GM19455 (cell line): ENCODE measurements at regions not wholly inside any gene's neighbourhood (a gene's known extent, or its start where the extent isn't known, plus 50 kb on each side); places are given as distances from the start of the nearest gene placed in this dataset.
"Not testable (repeated sequence)": the region's sequence is repeated elsewhere in the genome, so short reads cannot be mapped to it uniquely, and the experiment has no call there.

Source experiments
- ATAC-seq: cut with Tn5 transposase; IDR thresholded peaks from one replicate; pipeline ENCODE4 v1.9.1; 2021; ENCODE audit not compliant: unreplicated experiment

DNA sequence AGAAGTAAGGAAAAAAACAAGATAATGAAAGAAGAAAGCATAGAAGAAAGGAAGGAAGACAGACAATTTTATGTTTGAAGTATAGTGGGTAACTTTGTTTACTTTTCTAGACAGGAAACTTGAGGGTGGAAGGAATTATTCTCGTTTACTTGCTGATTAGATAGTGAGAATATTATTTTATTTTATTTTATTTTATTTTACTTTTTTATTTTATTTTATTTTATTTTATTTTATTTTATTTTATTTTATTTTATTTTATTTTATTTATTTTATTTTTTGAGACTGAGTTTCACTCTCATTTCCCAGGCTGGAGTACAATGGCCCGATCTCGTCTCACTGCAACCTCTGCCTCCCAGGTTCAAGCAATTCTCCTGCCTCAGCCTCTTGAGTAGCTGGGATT is 623.1 kb upstream of the COX7C start:
- ATAC-seq = not testable (repeated sequence)

GRCh38 chr5:85998656-85999055 is 619.1 kb upstream of the COX7C start:
- no peak for ATAC-seq

GRCh38 chr5:86008293-86008692 is 609.4 kb upstream of the COX7C start:
- no peak for ATAC-seq

- no peak for ATAC-seq
These were observed 609.0 kb upstream of the COX7C start for GRCh38 chr5:86008704-86009103.

GRCh38 chr5:86011937-86012336 is 605.8 kb upstream of the COX7C start:
- no peak for ATAC-seq

- ATAC-seq = no peak
These were observed 588.4 kb upstream of the COX7C start for GRCh38 chr5:86029308-86029707.

DNA sequence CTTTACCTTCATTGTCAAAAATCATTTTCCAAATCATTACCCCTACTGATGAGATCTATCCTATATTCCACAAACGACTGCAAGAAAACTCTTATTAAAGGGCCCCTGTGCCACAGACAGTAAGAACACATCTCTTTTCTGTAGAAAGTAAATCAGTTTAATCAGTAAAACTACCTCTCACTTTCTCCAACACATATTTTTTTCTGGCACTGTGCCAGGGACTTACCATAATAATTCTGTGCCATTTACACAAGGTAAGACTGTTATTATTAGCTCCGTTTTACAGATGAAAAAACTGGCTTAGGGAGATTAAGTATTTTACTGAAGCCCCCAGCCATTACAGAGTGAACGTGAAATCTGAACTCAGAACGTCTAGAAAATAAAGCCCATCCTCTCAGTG is 587.0 kb upstream of the COX7C start:
- no peak for ATAC-seq

GRCh38 chr5:86038566-86038965 is 579.2 kb upstream of the COX7C start:
- no peak for ATAC-seq

DNA sequence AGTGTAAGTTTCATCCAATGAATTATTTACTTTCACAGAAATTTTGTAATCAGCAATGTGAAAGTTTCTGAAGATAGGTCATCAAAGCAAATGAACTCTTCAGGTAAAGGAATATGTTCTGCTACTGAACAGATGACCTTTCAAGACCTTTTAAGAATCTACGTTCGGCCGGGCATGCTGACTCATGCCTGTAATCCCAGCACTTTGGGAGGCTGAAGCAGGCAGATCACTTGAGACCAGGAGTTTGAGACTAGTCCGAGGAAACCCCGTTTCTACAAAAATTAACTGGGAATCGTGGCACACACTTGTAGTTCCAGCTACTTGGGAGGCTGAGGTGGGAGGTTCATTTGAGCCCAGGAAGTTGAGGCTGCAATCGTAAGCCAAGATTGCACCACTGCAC is 578.4 kb upstream of the COX7C start:
- no peak for ATAC-seq

DNA sequence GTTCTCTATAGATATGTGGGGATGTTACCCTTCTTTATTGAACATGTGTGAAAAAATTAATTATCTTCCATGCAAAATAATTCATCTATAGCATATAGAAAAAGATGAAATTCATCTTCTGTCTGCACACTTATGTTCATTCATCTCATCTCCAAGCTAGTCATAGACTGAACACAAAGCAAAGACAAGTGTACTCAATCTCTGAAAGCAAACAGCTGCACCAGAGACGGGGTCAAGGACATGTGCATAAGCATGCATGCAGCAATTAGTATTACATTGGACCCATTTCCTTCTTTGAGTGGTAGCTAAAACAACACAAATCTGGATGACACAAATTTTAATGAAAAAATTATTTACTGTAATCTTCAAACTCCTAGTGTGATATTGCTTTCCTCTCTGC is 547.0 kb upstream of the COX7C start:
- no peak for ATAC-seq

DNA sequence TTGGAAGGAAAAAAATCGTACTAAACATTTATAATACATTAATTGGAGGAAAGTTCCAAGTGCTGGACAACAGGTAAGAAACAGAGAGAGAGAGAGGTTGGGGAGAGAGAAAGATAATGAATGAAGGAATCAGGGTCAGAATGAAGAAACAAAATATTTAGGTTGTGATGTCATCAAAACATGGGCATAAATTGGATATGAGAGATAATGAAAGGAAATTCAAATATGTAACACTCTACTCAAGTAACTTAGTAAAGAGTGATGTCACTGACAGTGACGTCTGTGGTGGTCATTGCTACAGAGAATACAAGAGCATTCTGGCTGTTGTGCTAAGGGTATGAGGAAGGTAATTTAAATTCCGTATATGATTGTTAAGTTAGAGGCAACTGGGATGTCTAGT is 543.4 kb upstream of the COX7C start:
- ATAC-seq = no peak

DNA sequence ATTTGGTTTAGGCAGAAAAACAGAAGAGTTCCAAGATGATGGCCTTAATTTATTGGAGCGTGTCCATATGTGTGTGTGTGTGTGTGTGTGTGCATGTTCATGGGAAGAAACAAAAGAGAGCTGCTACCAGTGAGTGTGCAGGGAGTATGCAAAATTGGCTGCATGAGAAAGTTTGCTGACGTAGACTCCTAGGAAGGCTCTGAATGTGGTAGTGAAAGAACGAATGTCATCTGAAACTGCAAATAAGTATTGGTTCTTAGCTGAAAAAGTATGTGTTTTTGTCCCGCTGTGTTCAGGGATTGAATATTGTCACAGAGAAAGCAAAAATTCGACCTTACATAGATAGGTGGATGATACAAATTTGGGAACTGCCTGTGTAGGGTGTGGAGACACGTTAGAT is 542.6 kb upstream of the COX7C start:
- no peak for ATAC-seq

DNA sequence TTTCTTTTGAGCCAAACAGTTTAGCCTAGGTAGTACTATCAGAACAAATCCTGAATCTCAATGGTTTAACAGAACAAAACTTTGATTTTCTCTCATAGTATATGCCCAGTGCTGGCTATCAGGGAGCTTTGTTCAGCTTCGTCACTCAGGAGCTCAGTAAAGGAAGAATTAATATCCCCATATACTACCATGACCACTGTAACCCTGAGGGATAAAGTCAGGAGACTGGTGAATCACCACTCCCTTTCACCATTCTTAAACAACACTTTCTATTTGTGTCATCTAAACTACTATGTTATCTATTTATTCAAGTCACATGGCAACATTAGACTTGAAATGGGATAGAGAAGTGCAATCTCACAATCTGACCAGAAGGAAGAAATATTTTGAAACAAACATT is 522.6 kb upstream of the COX7C start:
- no peak for ATAC-seq

DNA sequence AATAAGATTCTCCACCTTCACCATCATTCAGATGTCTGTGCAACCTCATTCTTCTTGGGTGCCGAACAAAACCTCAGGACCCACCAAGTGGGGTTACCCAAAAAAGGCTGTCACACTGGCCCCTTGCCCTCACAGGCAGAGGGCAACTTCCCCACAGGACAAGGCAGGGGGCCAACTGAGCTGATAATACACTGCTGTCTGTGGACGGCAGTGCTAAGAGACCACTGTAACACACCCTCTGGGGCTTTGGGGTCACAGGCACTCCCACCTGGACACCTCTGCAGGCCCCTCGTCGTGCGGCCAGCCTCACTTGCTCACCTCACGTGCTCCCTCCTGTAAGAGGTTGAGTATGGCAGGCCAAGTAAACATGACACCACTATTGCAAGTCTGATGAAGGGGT is 515.8 kb upstream of the COX7C start:
- no peak for ATAC-seq

GRCh38 chr5:86108825-86109224 is 508.9 kb upstream of the COX7C start:
- no peak for ATAC-seq

DNA sequence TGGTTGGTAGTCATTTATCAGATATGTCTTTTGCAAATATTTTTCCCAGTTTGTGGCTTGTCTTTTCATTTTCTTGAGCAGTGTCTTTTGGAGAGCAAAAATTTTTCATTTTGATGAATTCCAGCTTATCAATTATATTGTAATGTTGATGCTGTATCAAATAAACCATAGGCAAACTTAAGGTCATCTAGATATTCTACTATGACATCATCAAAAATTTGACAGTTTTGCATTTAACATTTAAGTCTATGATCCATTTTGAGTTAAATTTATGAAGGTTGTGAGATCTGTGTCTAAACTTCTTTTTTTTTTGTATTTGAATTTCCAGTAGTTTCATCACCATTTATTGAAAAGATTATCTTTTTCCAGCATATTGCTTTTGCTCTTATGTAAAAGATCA is 505.5 kb upstream of the COX7C start:
- no peak for ATAC-seq

DNA sequence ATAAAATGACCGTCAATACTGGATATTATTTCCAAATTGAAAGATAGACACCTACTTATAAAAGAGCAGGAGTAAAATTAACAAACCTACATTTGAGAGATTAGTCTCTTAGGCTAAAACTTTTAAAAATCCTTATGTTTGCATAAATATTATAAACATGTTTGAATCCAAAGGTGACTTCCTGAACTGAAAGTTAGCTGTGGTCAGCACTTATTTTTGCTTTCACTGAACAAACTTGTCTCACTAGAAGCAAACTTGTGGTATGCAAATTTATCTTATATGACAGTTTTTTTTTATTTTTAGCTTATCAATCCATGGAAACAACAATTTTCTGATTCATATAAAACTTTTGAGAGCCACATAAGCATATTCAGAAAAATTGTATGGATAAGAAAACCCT is 502.6 kb upstream of the COX7C start:
- ATAC-seq = no peak

GRCh38 chr5:86118542-86118941 is 499.2 kb upstream of the COX7C start:
- ATAC-seq = peak; percentile 64

- no peak for ATAC-seq
These were observed 493.4 kb upstream of the COX7C start for GRCh38 chr5:86124333-86124732.

DNA sequence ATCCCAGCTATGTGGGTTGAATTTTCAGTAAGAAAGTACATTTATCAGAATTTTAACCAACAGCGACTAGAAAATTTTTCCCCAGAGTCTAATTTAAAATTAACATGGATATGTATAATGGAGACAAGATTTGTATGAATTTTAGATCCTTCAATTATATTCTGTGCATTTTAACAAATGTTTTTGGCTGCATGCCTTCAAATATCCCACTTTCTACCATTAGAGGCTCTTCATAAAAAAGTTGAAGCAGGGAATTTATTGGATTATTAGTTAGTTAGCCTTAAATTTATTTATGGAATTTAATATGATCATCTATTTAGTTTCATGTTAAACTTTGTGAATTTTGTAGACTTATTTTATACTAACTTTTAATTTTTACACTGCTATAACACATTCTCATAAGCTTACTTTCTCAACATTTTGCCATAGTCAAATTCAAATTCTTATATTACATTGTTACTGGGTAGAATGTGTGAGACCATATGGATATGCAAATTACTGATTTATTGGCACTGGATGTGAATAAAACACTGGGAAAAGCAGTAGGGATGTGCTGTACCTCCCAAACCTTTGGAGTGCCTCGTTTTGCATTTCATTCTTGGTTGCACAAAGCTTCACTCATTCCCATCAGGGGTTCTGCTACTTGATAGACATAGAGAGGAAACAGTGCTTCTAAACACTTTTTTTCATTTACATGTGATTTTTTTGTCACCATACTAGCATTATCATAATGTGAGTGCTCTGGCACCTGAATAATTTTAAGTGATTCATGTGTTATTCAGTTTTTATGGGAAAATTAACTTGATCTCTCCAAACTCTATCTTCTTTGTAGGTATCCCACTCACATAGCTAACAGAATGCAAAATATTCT is 491.8 kb upstream of the COX7C start:
- ATAC-seq = no peak

GRCh38 chr5:86127696-86128095 is 490.0 kb upstream of the COX7C start:
- ATAC-seq = no peak

GRCh38 chr5:86129009-86129408 is 488.7 kb upstream of the COX7C start:
- ATAC-seq = no peak

DNA sequence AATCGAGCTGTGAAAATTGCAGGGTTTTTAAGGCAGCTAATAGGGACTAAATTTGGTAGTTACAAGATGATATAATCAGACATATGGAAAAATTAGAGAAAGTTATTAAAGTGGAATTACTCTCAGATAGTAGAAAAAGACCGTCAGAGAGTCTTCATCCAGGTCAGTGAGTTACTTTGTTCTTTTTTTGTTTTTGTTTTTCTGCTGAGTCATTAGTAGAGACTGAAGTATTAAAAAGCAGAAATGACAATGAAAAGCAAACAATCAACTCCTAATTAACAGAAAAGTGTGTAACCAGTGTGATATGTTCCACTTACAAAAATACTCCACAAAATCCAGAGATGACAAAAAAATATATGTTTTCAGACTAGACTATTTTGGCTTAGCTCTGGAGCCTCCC is 480.4 kb upstream of the COX7C start:
- ATAC-seq = no peak
